ENCODE measurements at regions not wholly inside any gene's neighbourhood (a gene's known extent, or its start where the extent isn't known, plus 50 kb on each side); places are given as distances from the start of the nearest gene placed in this dataset.

- no peak for DNase-seq (ENCODE audit: extremely low read depth, low read depth)
- TF ChIP-seq, protein P1, sequence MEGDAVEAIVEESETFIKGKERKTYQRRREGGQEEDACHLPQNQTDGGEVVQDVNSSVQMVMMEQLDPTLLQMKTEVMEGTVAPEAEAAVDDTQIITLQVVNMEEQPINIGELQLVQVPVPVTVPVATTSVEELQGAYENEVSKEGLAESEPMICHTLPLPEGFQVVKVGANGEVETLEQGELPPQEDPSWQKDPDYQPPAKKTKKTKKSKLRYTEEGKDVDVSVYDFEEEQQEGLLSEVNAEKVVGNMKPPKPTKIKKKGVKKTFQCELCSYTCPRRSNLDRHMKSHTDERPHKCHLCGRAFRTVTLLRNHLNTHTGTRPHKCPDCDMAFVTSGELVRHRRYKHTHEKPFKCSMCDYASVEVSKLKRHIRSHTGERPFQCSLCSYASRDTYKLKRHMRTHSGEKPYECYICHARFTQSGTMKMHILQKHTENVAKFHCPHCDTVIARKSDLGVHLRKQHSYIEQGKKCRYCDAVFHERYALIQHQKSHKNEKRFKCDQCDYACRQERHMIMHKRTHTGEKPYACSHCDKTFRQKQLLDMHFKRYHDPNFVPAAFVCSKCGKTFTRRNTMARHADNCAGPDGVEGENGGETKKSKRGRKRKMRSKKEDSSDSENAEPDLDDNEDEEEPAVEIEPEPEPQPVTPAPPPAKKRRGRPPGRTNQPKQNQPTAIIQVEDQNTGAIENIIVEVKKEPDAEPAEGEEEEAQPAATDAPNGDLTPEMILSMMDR (IDR thresholded peaks at IDR 0.05; ENCODE audit: low read depth, low read length): no peak
These were observed 329.8 kb upstream of the RUNX1 start for GRCh38 chr21:35378881-35379280.

- DNase-seq (ENCODE audit: extremely low read depth, low read depth): no peak
- TF ChIP-seq, protein P1 (IDR thresholded peaks at IDR 0.05; ENCODE audit: low read depth, low read length): no peak
These were observed 328.5 kb upstream of the RUNX1 start for GRCh38 chr21:35377505-35378090.

GRCh38 chr21:35376406-35377135 is 327.5 kb upstream of the RUNX1 start:
- no peak for DNase-seq (ENCODE audit: extremely low read depth, low read depth)
- TF ChIP-seq, protein P1 (IDR thresholded peaks at IDR 0.05; ENCODE audit: low read depth, low read length): no peak

GRCh38 chr21:35375115-35375514 is 326.0 kb upstream of the RUNX1 start:
- TF ChIP-seq, protein P1 (IDR thresholded peaks at IDR 0.05; ENCODE audit: low read depth, low read length): no peak
- DNase-seq (ENCODE audit: extremely low read depth, low read depth): no peak

DNA sequence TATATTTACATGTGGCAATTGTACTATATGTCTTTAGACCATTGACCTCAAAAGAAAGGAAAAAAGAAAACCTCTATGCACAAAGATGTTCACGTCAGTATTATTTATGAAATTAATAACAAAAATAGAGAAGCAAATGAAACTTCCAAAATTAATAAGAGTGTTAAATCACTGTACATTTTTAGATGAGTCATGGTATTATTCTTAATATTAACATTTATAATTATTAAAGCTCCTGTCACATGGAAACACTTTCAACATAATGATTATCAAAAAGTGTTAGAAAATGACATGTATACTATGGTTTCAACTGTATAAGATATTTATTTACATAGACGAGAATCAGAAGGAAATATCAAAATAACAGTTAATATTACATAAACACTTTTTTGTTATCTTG is 324.9 kb upstream of the RUNX1 start:
- TF ChIP-seq, protein P1 (IDR thresholded peaks at IDR 0.05; ENCODE audit: low read depth, low read length): no peak
- no peak for DNase-seq (ENCODE audit: extremely low read depth, low read depth)

DNA sequence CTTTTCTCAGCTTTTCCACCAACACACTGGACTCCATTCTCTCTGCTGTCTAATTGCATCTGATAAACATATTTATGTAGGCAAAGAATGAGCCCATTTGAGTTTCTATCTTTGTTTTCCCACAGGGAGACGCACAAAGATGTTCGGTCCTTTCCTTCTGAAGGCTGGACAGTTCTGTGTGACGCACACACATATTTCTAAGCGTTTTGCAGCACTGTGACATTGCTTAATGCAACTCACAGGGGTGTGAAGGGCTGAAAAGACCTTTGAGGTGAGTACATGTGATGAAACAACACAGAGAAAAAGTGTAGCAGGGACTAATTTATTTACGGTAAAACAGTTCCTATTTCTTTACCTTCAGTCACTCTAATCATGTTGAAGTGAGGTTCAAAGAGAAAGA is 323.1 kb upstream of the RUNX1 start:
- TF ChIP-seq, protein P1 (IDR thresholded peaks at IDR 0.05; ENCODE audit: low read depth, low read length): no peak
- no peak for DNase-seq (ENCODE audit: extremely low read depth, low read depth)

- TF ChIP-seq, protein P1 (IDR thresholded peaks at IDR 0.05; ENCODE audit: low read depth, low read length): no peak
- DNase-seq (ENCODE audit: extremely low read depth, low read depth): no peak
These were observed 321.6 kb upstream of the RUNX1 start for GRCh38 chr21:35370671-35371070.

Measured in AG09319 (cell line).